ENCODE measurements at regions not wholly inside any gene's neighbourhood (a gene's known extent, or its start where the extent isn't known, plus 50 kb on each side); places are given as distances from the start of the nearest gene placed in this dataset.

DNA sequence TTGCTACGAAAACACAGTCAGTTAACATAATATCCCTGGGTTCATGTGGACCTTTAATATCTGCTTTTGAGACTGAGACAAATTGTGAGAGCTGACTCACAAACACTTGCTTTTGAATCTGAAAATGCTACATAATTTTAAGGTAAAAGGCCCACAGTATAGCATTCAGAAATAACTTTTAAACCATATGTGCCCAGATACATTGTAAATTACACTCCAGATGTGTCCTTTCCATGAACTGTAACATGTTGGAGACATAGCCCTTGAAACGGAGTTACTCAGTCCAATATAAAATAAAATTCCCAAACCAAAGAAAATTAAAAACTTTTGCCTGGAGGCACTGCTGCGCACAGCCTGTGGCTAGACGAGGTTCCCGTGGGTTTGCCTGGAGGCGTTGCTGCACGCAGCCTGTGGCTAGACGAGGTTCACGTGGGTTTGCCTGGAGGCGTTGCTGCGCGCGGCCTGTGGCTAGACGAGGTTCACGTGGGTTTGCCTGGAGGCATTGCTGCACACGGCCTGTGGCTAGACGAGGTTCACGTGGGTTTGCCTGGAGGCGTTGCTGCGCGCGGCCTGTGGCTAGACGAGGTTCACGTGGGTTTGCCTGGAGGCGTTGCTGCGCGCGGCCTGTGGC is 131.9 kb upstream of the ALKAL2 start:
- no peak for TF ChIP-seq SUZ12 (IDR thresholded peaks at IDR 0.05)
- TF ChIP-seq NFRKB (IDR thresholded peaks at IDR 0.05) = no peak
- no peak for TF ChIP-seq FOXK2 (IDR thresholded peaks at IDR 0.05)
- no peak for TF ChIP-seq TARDBP (IDR thresholded peaks at IDR 0.05)
- TF ChIP-seq L3MBTL2 (conservative IDR thresholded peaks at IDR 0.05) = no peak
- no peak for TF ChIP-seq HDGF (IDR thresholded peaks at IDR 0.05; ENCODE audit: borderline replicate concordance)

All from HEK293T (cell line).